ENCODE measurements at regions not wholly inside any gene's neighbourhood (a gene's known extent, or its start where the extent isn't known, plus 50 kb on each side); places are given as distances from the start of the nearest gene placed in this dataset.

GRCh38 chr5:73373814-73374510 is 74.6 kb downstream of the FOXD1 start:
- no peak for DNase-seq

GRCh38 chr5:73370640-73371583 is 77.7 kb downstream of the FOXD1 start:
- no peak for DNase-seq

- DNase-seq = no peak
These were observed 78.5 kb downstream of the FOXD1 start for GRCh38 chr5:73370095-73370494.

GRCh38 chr5:73369278-73369677 is 79.3 kb downstream of the FOXD1 start:
- DNase-seq = no peak

- DNase-seq = no peak
These were observed 80.9 kb downstream of the FOXD1 start for GRCh38 chr5:73367650-73368049.

- no peak for DNase-seq
These were observed 82.4 kb downstream of the FOXD1 start for GRCh38 chr5:73365990-73366667.

GRCh38 chr5:73365301-73365853 is 83.2 kb downstream of the FOXD1 start:
- DNase-seq = no peak

GRCh38 chr5:73363911-73364730 is 84.5 kb downstream of the FOXD1 start:
- no peak for DNase-seq

GRCh38 chr5:73359395-73359794 is 89.2 kb downstream of the FOXD1 start:
- no peak for DNase-seq

GRCh38 chr5:73358366-73358765 is 90.2 kb downstream of the FOXD1 start:
- DNase-seq = no peak

GRCh38 chr5:73357576-73357975 is 91.0 kb downstream of the FOXD1 start:
- DNase-seq = no peak

GRCh38 chr5:73355108-73355507 is 93.5 kb downstream of the FOXD1 start:
- no peak for DNase-seq

GRCh38 chr5:73354406-73354805 is 94.2 kb downstream of the FOXD1 start:
- no peak for DNase-seq

GRCh38 chr5:73352649-73353230 is 95.8 kb downstream of the FOXD1 start:
- no peak for DNase-seq

- no peak for DNase-seq
These were observed 96.3 kb downstream of the FOXD1 start for GRCh38 chr5:73352243-73352642.

GRCh38 chr5:73351593-73351992 is 97.0 kb downstream of the FOXD1 start:
- no peak for DNase-seq

GRCh38 chr5:73346878-73347408 is 101.6 kb downstream of the FOXD1 start:
- no peak for DNase-seq

- no peak for DNase-seq
These were observed 103.7 kb downstream of the FOXD1 start for GRCh38 chr5:73344835-73345234.

- no peak for DNase-seq
These were observed 108.9 kb downstream of the FOXD1 start for GRCh38 chr5:73339711-73340110.

- no peak for DNase-seq
These were observed 109.5 kb downstream of the FOXD1 start for GRCh38 chr5:73339051-73339575.
